ENCODE measurements at regions not wholly inside any gene's neighbourhood (a gene's known extent, or its start where the extent isn't known, plus 50 kb on each side); places are given as distances from the start of the nearest gene placed in this dataset.

GRCh38 chr5:120320626-120321025 is 143.5 kb upstream of the PRR16 start:
- TF ChIP-seq CTCF (IDR thresholded peaks at IDR 0.05) (no peak), ZFX (IDR thresholded peaks at IDR 0.05; ENCODE audit: borderline replicate concordance) (no peak)

All from 22Rv1 (cell line).